ENCODE measurements at regions not wholly inside any gene's neighbourhood (a gene's known extent, or its start where the extent isn't known, plus 50 kb on each side); places are given as distances from the start of the nearest gene placed in this dataset.

GRCh38 chr9:88916894-88917293, 74.4 kb upstream of the S1PR3 start:
- no peak for TF ChIP-seq CTCF (IDR thresholded peaks at IDR 0.05)
- no peak for TF ChIP-seq POLR2AphosphoS5 (IDR thresholded peaks at IDR 0.05)
- no peak for TF ChIP-seq POLR2A (IDR thresholded peaks at IDR 0.05)
